HG02840 (cell line): ENCODE measurements at regions not wholly inside any gene's neighbourhood (a gene's known extent, or its start where the extent isn't known, plus 50 kb on each side); places are given as distances from the start of the nearest gene placed in this dataset.

Experiments used
- ATAC-seq: cut with Tn5 transposase; IDR thresholded peaks from one replicate; pipeline ENCODE4 v1.9.1; 2021; ENCODE audit warnings: mild to moderate bottlenecking, moderate library complexity, moderate number of reproducible peaks; ENCODE audit not compliant: unreplicated experiment, low FRiP score

- ATAC-seq: no peak
Observed at GRCh38 chr14:58829594-58829993, 191.8 kb downstream of the DACT1 start.

GRCh38 chr14:58830121-58830520 is 192.4 kb downstream of the DACT1 start:
- ATAC-seq: no peak

GRCh38 chr14:58832095-58832521 is 194.3 kb downstream of the DACT1 start:
- ATAC-seq: no peak

GRCh38 chr14:58833634-58834378 is 196.0 kb downstream of the DACT1 start:
- ATAC-seq: no peak

- no peak for ATAC-seq
Observed at GRCh38 chr14:58836303-58836974, 198.7 kb downstream of the DACT1 start.

- no peak for ATAC-seq
Observed at GRCh38 chr14:58839233-58839632, 201.5 kb downstream of the DACT1 start.

GRCh38 chr14:58844544-58844943 is 206.8 kb downstream of the DACT1 start:
- ATAC-seq: no peak

- ATAC-seq: no peak
Observed at GRCh38 chr14:58846682-58847465, 209.1 kb downstream of the DACT1 start.

GRCh38 chr14:58848365-58848764 is 210.6 kb downstream of the DACT1 start:
- no peak for ATAC-seq

GRCh38 chr14:58849601-58850000 is 211.8 kb downstream of the DACT1 start:
- ATAC-seq: no peak

- no peak for ATAC-seq
Observed at GRCh38 chr14:58850011-58850410, 212.2 kb downstream of the DACT1 start.

GRCh38 chr14:58861586-58861985 is 223.8 kb downstream of the DACT1 start:
- ATAC-seq: no peak

- no peak for ATAC-seq
Observed at GRCh38 chr14:58862416-58863160, 224.8 kb downstream of the DACT1 start.

- no peak for ATAC-seq
Observed at GRCh38 chr14:58863661-58864345, 226.0 kb downstream of the DACT1 start.

- ATAC-seq: no peak
Observed at GRCh38 chr14:58864751-58865513, 227.2 kb downstream of the DACT1 start.

GRCh38 chr14:58865514-58866281 is 227.9 kb downstream of the DACT1 start:
- no peak for ATAC-seq

GRCh38 chr14:58866391-58866790 is 228.6 kb downstream of the DACT1 start:
- no peak for ATAC-seq

- ATAC-seq: no peak
Observed at GRCh38 chr14:58870961-58871360, 233.2 kb downstream of the DACT1 start.

GRCh38 chr14:58871573-58871972 is 233.8 kb downstream of the DACT1 start:
- no peak for ATAC-seq
